ENCODE measurements at regions not wholly inside any gene's neighbourhood (a gene's known extent, or its start where the extent isn't known, plus 50 kb on each side); places are given as distances from the start of the nearest gene placed in this dataset.

DNA sequence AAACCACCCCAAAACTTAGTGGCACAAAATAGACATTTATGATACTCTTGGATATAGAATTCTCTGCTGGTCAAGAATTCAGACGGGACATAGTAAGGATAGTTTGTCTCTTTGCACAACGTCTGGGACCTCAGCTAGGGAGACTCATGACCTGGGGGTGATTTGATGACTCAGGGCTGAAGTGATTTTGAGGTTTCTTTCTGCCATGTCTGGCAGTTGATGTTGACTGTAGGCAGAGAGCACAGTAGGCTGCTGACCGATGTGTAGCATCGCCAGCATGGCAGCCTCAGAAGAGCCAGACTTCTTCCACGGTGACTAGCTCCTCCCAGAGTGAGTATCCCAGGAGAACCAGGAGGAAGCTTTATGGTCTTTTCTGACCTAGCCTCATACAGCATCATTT lies 88.9 kb upstream of the FRMD6 start:
- Histone ChIP-seq H2BK12ac (ENCODE audit: low read length) (no peak overlapping the region), H2BK5ac (ENCODE audit: low read length) (no peak overlapping the region), H2AK5ac (ENCODE audit: low read depth, low read length) (no peak overlapping the region), H3K9me3 (replicated peaks in 1 of 2; ENCODE audit: control insufficient read depth in 2 of 2, insufficient read depth in 1 of 2, low read depth in 1 of 2, low read length in 2 of 2) (no peaks in the 10 kb centered on the region), H2BK120ac (ENCODE audit: low read depth, low read length) (no peak overlapping the region), H3K79me1 (ENCODE audit: low read depth, low read length) (no peaks in the 10 kb centered on the region), H4K8ac (ENCODE audit: low read depth, low read length) (no peak overlapping the region), H3K27me3 (ENCODE audit: control insufficient read depth in 3 of 3, insufficient read depth in 3 of 3, low read depth in 1 of 3, low read length in 3 of 3) (peaks cover 0 to 28% (median 0%) of the 10 kb centered on the region in 3 experiments), H3K4me1 (ENCODE audit: control insufficient read depth in 2 of 2, insufficient read depth in 1 of 2, low read depth in 1 of 2, low read length in 2 of 2) (peaks cover 1 to 12% of the 10 kb centered on the region in 2 donors), H4K91ac (ENCODE audit: low read depth, low read length, poor library complexity) (no peak overlapping the region), H3K4me2 (ENCODE audit: insufficient read depth, low read length, poor library complexity, severe bottlenecking) (no peak overlapping the region), H3K14ac (ENCODE audit: low read length) (no peak overlapping the region), H3K36me3 (replicated peaks in 1 of 2; ENCODE audit: control insufficient read depth in 2 of 2, insufficient read depth in 2 of 2, low read length in 2 of 2) (no peaks in the 10 kb centered on the region), H3K9ac (ENCODE audit: low read depth, low read length, poor library complexity) (no peak overlapping the region), H2BK15ac (ENCODE audit: low read length) (no peak overlapping the region), H3K23ac (ENCODE audit: low read depth, low read length, poor library complexity) (no peak overlapping the region), H2AFZ (ENCODE audit: low read length) (no peak overlapping the region), H3K18ac (ENCODE audit: low read length) (no peak overlapping the region), H3K4ac (ENCODE audit: low read length) (no peak overlapping the region), H3K27ac (replicated peaks; ENCODE audit: low read length) (no peak overlapping the region), H3K4me3 (ENCODE audit: low read length in 2 of 2) (no peak overlapping the region)
- WGBS, 2 donors (ENCODE audit: extremely low coverage in 2 of 2, insufficient read length in 2 of 2, insufficient replicate concordance in 1 of 2): no CpG with 5 or more reads among the region's 5 CpGs
- no peak for DNase-seq (ENCODE audit: low spot score)

GRCh38 chr14:51563560-51563959 lies 88.2 kb upstream of the FRMD6 start:
- Histone ChIP-seq H3K4me1 (ENCODE audit: control insufficient read depth in 2 of 2, insufficient read depth in 1 of 2, low read depth in 1 of 2, low read length in 2 of 2) (peaks cover 1 to 12% of the 10 kb centered on the region in 2 donors), H4K91ac (ENCODE audit: low read depth, low read length, poor library complexity) (no peak overlapping the region), H2BK15ac (ENCODE audit: low read length) (no peak overlapping the region), H2AK5ac (ENCODE audit: low read depth, low read length) (no peak overlapping the region), H3K27ac (replicated peaks; ENCODE audit: low read length) (no peak overlapping the region), H3K36me3 (replicated peaks in 1 of 2; ENCODE audit: control insufficient read depth in 2 of 2, insufficient read depth in 2 of 2, low read length in 2 of 2) (no peaks in the 10 kb centered on the region), H3K4ac (ENCODE audit: low read length) (no peak overlapping the region), H3K23ac (ENCODE audit: low read depth, low read length, poor library complexity) (no peak overlapping the region), H3K79me1 (ENCODE audit: low read depth, low read length) (no peaks in the 10 kb centered on the region), H3K18ac (ENCODE audit: low read length) (no peak overlapping the region), H4K8ac (ENCODE audit: low read depth, low read length) (no peak overlapping the region), H3K9me3 (replicated peaks in 1 of 2; ENCODE audit: control insufficient read depth in 2 of 2, insufficient read depth in 1 of 2, low read depth in 1 of 2, low read length in 2 of 2) (peaks cover 0 to 3% of the 10 kb centered on the region in 2 donors), H3K4me3 (ENCODE audit: low read length in 2 of 2) (no peak overlapping the region), H3K4me2 (ENCODE audit: insufficient read depth, low read length, poor library complexity, severe bottlenecking) (no peak overlapping the region), H2BK12ac (ENCODE audit: low read length) (no peak overlapping the region), H3K9ac (ENCODE audit: low read depth, low read length, poor library complexity) (no peak overlapping the region), H3K27me3 (ENCODE audit: control insufficient read depth in 3 of 3, insufficient read depth in 3 of 3, low read depth in 1 of 3, low read length in 3 of 3) (peaks cover 0 to 35% (median 0%) of the 10 kb centered on the region in 3 experiments), H2AFZ (ENCODE audit: low read length) (no peak overlapping the region), H3K14ac (ENCODE audit: low read length) (no peak overlapping the region), H2BK120ac (ENCODE audit: low read depth, low read length) (no peak overlapping the region), H2BK5ac (ENCODE audit: low read length) (no peak overlapping the region)
- no CpG with 5 or more reads among the region's 3 CpGs for WGBS, 2 donors (ENCODE audit: extremely low coverage in 2 of 2, insufficient read length in 2 of 2, insufficient replicate concordance in 1 of 2)
- DNase-seq (ENCODE audit: low spot score): no peak

- peaks cover 0 to 3% of the 10 kb centered on the region in 2 donors for H3K9me3 ChIP-seq (replicated peaks in 1 of 2; ENCODE audit: control insufficient read depth in 2 of 2, insufficient read depth in 1 of 2, low read depth in 1 of 2, low read length in 2 of 2)
Observed at GRCh38 chr14:51564460-51564859, 87.2 kb upstream of the FRMD6 start.

GRCh38 chr14:51564986-51565604 lies 86.6 kb upstream of the FRMD6 start:
- H3K27ac ChIP-seq (replicated peaks; ENCODE audit: low read length): no peak overlapping the region

More at GRCh38 chr14:51564460-51564859, 87.2 kb upstream of the FRMD6 start:
- peak overlapping the region; percentile 33 for H2AFZ ChIP-seq (ENCODE audit: low read length)
- H2BK15ac ChIP-seq (ENCODE audit: low read length): no peak overlapping the region
- no peak overlapping the region for H3K4me2 ChIP-seq (ENCODE audit: insufficient read depth, low read length, poor library complexity, severe bottlenecking)
- peaks cover 1 to 12% of the 10 kb centered on the region in 2 donors for H3K4me1 ChIP-seq (ENCODE audit: control insufficient read depth in 2 of 2, insufficient read depth in 1 of 2, low read depth in 1 of 2, low read length in 2 of 2)
- H4K8ac ChIP-seq (ENCODE audit: low read depth, low read length): no peak overlapping the region
- H3K36me3 ChIP-seq (replicated peaks in 1 of 2; ENCODE audit: control insufficient read depth in 2 of 2, insufficient read depth in 2 of 2, low read length in 2 of 2): no peaks in the 10 kb centered on the region
- no peak overlapping the region for H3K4me3 ChIP-seq (ENCODE audit: low read length in 2 of 2)
- H2AK5ac ChIP-seq (ENCODE audit: low read depth, low read length): no peak overlapping the region
- H3K79me1 ChIP-seq (ENCODE audit: low read depth, low read length): no peaks in the 10 kb centered on the region
- H3K14ac ChIP-seq (ENCODE audit: low read length): no peak overlapping the region
- no CpG with 5 or more reads among the region's 5 CpGs for WGBS, 2 donors (ENCODE audit: extremely low coverage in 2 of 2, insufficient read length in 2 of 2, insufficient replicate concordance in 1 of 2)
- peaks cover 0 to 43% (median 0%) of the 10 kb centered on the region in 3 experiments for H3K27me3 ChIP-seq (ENCODE audit: control insufficient read depth in 3 of 3, insufficient read depth in 3 of 3, low read depth in 1 of 3, low read length in 3 of 3)
- H3K27ac ChIP-seq (replicated peaks; ENCODE audit: low read length): no peak overlapping the region
- H3K18ac ChIP-seq (ENCODE audit: low read length): no peak overlapping the region
- no peak overlapping the region for H2BK12ac ChIP-seq (ENCODE audit: low read length)
- DNase-seq (ENCODE audit: low spot score): no peak
- H2BK120ac ChIP-seq (ENCODE audit: low read depth, low read length): no peak overlapping the region
- H3K23ac ChIP-seq (ENCODE audit: low read depth, low read length, poor library complexity): no peak overlapping the region
- no peak overlapping the region for H2BK5ac ChIP-seq (ENCODE audit: low read length)
- H4K91ac ChIP-seq (ENCODE audit: low read depth, low read length, poor library complexity): no peak overlapping the region
- H3K9ac ChIP-seq (ENCODE audit: low read depth, low read length, poor library complexity): no peak overlapping the region
- H3K4ac ChIP-seq (ENCODE audit: low read length): no peak overlapping the region

More at GRCh38 chr14:51564986-51565604, 86.6 kb upstream of the FRMD6 start:
- H3K4me2 ChIP-seq (ENCODE audit: insufficient read depth, low read length, poor library complexity, severe bottlenecking): no peak overlapping the region
- no peak overlapping the region for H2BK120ac ChIP-seq (ENCODE audit: low read depth, low read length)
- H3K9ac ChIP-seq (ENCODE audit: low read depth, low read length, poor library complexity): no peak overlapping the region
- no peak overlapping the region for H2BK15ac ChIP-seq (ENCODE audit: low read length)
- no peak overlapping the region for H3K18ac ChIP-seq (ENCODE audit: low read length)
- no peak overlapping the region for H2AK5ac ChIP-seq (ENCODE audit: low read depth, low read length)
- H3K79me1 ChIP-seq (ENCODE audit: low read depth, low read length): no peaks in the 10 kb centered on the region
- no peak overlapping the region for H3K14ac ChIP-seq (ENCODE audit: low read length)
- no peak overlapping the region for H3K4ac ChIP-seq (ENCODE audit: low read length)
- no peak overlapping the region for H2BK12ac ChIP-seq (ENCODE audit: low read length)
- no peaks in the 10 kb centered on the region for H3K36me3 ChIP-seq (replicated peaks in 1 of 2; ENCODE audit: control insufficient read depth in 2 of 2, insufficient read depth in 2 of 2, low read length in 2 of 2)
- DNase-seq (ENCODE audit: low spot score): no peak
- no peak overlapping the region for H2AFZ ChIP-seq (ENCODE audit: low read length)
- peaks cover 0 to 43% (median 0%) of the 10 kb centered on the region in 3 experiments for H3K27me3 ChIP-seq (ENCODE audit: control insufficient read depth in 3 of 3, insufficient read depth in 3 of 3, low read depth in 1 of 3, low read length in 3 of 3)
- H3K4me1 ChIP-seq (ENCODE audit: control insufficient read depth in 2 of 2, insufficient read depth in 1 of 2, low read depth in 1 of 2, low read length in 2 of 2): peaks cover 1 to 12% of the 10 kb centered on the region in 2 donors
- no CpG with 5 or more reads among the region's 6 CpGs for WGBS, 2 donors (ENCODE audit: extremely low coverage in 2 of 2, insufficient read length in 2 of 2, insufficient replicate concordance in 1 of 2)
- no peak overlapping the region for H4K8ac ChIP-seq (ENCODE audit: low read depth, low read length)
- H4K91ac ChIP-seq (ENCODE audit: low read depth, low read length, poor library complexity): no peak overlapping the region
- no peak overlapping the region for H2BK5ac ChIP-seq (ENCODE audit: low read length)
- no peak overlapping the region for H3K23ac ChIP-seq (ENCODE audit: low read depth, low read length, poor library complexity)
- H3K4me3 ChIP-seq (ENCODE audit: low read length in 2 of 2): no peak overlapping the region
- peaks cover 0 to 3% of the 10 kb centered on the region in 2 donors for H3K9me3 ChIP-seq (replicated peaks in 1 of 2; ENCODE audit: control insufficient read depth in 2 of 2, insufficient read depth in 1 of 2, low read depth in 1 of 2, low read length in 2 of 2)

Measured in neuronal stem cell (in vitro differentiated cells).